ENCODE measurements at regions not wholly inside any gene's neighbourhood (a gene's known extent, or its start where the extent isn't known, plus 50 kb on each side); places are given as distances from the start of the nearest gene placed in this dataset.

DNA sequence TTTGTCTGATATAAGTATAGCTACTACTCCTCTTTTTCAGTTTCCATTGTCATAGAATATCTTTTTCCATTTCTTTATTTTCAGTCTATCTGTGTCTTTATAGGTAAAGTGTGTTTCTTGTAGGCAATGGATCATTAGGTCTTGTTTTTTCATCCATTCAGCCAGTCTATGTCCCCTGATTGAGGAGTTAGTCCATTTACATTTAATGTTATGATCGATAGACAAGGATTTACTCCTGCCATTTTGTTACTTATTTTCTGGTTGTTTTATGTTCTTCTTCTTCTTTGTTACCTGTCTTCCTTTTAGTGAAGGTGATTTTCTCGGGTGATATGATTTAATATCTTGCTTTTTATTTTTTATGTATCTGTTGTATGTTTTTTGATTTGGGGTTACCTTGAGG, 169.0 kb downstream of the BARX1 start:
- peaks cover 0 to 45% (median 8%) of the 10 kb centered on the region in 11 donors for H3K9me3 ChIP-seq

DNA sequence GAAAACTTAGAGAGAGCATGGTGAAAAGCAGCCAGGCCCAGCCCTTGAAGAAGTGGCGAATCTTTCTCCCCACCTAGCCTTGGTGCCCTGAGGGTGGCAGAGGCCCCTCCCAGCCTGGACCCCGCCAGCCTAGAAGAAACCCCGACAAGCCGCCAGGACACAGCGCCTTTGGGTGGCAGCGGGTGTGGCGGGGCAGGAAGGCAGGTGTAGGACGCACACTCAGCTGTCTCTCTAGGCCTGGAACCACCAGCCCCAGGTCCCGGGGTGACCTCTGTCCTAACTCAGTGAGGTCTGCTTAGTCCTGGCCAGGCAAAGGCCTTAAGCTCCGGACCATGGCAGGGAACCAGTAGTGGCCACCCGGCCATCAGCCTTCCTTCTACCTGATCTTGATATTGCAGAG, 178.3 kb downstream of the BARX1 start:
- intact Hi-C loops (cut with DNase I), result no loop called here
- peaks cover 0 to 7% (median 0%) of the 10 kb centered on the region in 11 donors for H3K9me3 ChIP-seq
- no peak overlapping the region for H3K27ac ChIP-seq
- WGBS, 2 donors, result 89% methylated on average over 11 of the region's 11 CpGs
- H3K27me3 ChIP-seq, result peaks cover 0 to 5% (median 0%) of the 10 kb centered on the region in 7 donors
- no peak overlapping the region for H3K4me3 ChIP-seq
- H3K4me1 ChIP-seq, result no peaks in the 10 kb centered on the region
- TF ChIP-seq, protein P1, sequence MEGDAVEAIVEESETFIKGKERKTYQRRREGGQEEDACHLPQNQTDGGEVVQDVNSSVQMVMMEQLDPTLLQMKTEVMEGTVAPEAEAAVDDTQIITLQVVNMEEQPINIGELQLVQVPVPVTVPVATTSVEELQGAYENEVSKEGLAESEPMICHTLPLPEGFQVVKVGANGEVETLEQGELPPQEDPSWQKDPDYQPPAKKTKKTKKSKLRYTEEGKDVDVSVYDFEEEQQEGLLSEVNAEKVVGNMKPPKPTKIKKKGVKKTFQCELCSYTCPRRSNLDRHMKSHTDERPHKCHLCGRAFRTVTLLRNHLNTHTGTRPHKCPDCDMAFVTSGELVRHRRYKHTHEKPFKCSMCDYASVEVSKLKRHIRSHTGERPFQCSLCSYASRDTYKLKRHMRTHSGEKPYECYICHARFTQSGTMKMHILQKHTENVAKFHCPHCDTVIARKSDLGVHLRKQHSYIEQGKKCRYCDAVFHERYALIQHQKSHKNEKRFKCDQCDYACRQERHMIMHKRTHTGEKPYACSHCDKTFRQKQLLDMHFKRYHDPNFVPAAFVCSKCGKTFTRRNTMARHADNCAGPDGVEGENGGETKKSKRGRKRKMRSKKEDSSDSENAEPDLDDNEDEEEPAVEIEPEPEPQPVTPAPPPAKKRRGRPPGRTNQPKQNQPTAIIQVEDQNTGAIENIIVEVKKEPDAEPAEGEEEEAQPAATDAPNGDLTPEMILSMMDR (IDR thresholded peaks at IDR 0.05), result no peak
- H3K36me3 ChIP-seq, result no peaks in the 10 kb centered on the region
- DNase-seq (no peak), ATAC-seq (no peak)

More for the DNA sequence above, 169.0 kb downstream of the BARX1 start:
- H3K4me1 ChIP-seq, result no peaks in the 10 kb centered on the region
- TF ChIP-seq, protein P1 (IDR thresholded peaks at IDR 0.05), result no peak
- WGBS, 2 donors, result 77 to 84% methylated on average over 2 of the region's 2 CpGs
- ATAC-seq, result no peak
- no peak overlapping the region for H3K4me3 ChIP-seq
- no peak for DNase-seq
- no peak overlapping the region for H3K27ac ChIP-seq
- H3K36me3 ChIP-seq, result no peaks in the 10 kb centered on the region
- intact Hi-C loops (cut with DNase I), result no loop called here
- H3K27me3 ChIP-seq, result peaks cover 0 to 5% (median 0%) of the 10 kb centered on the region in 7 donors

DNA sequence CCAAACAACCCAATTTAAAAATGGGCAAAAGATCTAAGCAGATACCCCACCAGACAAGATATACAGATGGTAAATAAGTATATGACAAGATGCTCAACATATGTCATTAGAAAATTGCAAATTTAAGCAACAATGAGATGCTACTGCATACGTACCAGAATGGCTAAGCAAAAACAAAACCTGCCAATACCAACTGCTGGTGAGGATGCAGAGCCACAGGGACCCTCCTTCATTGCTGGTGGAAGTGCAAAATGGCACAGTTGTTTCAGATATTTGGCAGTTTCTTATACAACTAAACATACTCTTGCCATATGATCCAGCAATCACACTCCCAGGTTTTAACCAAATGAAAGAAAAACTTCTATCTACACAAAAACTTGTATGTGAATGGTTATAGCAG, 178.9 kb downstream of the BARX1 start:
- H3K4me3 ChIP-seq, result no peak overlapping the region
- peaks cover 0 to 4% (median 0%) of the 10 kb centered on the region in 11 donors for H3K9me3 ChIP-seq
- 60 to 61% methylated on average over 1 of the region's 1 CpG for WGBS, 2 donors
- DNase-seq (no peak), ATAC-seq (no peak)
- H3K27me3 ChIP-seq, result peaks cover 0 to 4% (median 0%) of the 10 kb centered on the region in 7 donors
- H3K36me3 ChIP-seq, result no peaks in the 10 kb centered on the region
- TF ChIP-seq, protein P1 (IDR thresholded peaks at IDR 0.05), result no peak
- no peaks in the 10 kb centered on the region for H3K4me1 ChIP-seq
- intact Hi-C loops (cut with DNase I), result no loop called here
- H3K27ac ChIP-seq, result no peak overlapping the region

DNA sequence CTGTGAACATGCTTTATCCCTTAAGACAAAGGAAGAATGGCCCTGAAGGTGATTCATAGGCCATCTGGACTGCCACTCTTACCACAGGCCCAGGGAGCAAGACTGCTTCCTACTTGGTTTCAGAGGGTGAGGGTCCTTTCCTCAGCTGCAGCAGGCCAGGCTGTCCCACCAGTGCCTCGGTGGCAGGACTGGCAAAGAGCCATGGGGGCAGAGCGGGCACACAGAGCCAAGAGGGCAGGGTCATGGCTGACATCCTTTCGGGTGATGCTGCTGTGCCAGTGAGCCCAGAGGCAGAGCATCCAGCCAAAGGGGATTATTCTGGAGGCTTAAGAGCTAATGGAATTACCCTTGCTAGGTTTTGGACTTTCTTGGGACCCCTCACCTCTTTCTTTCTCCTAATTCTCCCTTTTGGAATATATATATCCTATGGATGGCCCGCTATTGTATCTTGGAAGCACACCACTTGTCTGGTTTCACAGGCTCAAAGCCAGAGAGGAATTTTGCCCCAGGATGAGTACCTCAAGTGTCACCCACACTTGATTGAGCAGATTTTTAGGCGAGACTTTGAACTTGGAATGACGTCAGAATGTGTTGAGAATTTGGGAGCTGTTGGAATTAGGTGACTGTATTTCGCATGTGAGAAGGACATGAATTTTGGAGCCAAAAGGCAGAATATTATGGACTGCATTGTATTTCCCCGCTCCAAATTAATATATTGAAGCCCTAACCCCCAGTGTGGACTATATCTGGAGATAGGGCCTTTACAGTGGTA, 180.6 kb downstream of the BARX1 start:
- ATAC-seq (no peak), DNase-seq (no peak)
- H3K36me3 ChIP-seq, result no peaks in the 10 kb centered on the region
- intact Hi-C loops (cut with DNase I), result no loop called here
- TF ChIP-seq, protein P1 (IDR thresholded peaks at IDR 0.05), result no peak
- no peak overlapping the region for H3K4me3 ChIP-seq
- H3K9me3 ChIP-seq, result peaks cover 0 to 18% (median 0%) of the 10 kb centered on the region in 11 donors
- 89 to 90% methylated on average over 8 of the region's 8 CpGs for whole genome bisulfite sequencing, 2 donors
- H3K27ac ChIP-seq, result no peak overlapping the region
- H3K4me1 ChIP-seq, result no peaks in the 10 kb centered on the region
- H3K27me3 ChIP-seq, result peaks cover 0 to 4% (median 0%) of the 10 kb centered on the region in 7 donors
